GM12874 (cell line): ENCODE measurements at regions not wholly inside any gene's neighbourhood (a gene's known extent, or its start where the extent isn't known, plus 50 kb on each side); places are given as distances from the start of the nearest gene placed in this dataset.

Experiments
- TF ChIP-seq, protein P1 (sequence below): IDR thresholded peaks from 2 replicates; pipeline ENCODE4 v1.5.1; 2011; ENCODE audit warnings: low read depth, mild to moderate bottlenecking, control low read depth, low read length, moderate library complexity; ENCODE audit not compliant: insufficient read depth

DNA sequence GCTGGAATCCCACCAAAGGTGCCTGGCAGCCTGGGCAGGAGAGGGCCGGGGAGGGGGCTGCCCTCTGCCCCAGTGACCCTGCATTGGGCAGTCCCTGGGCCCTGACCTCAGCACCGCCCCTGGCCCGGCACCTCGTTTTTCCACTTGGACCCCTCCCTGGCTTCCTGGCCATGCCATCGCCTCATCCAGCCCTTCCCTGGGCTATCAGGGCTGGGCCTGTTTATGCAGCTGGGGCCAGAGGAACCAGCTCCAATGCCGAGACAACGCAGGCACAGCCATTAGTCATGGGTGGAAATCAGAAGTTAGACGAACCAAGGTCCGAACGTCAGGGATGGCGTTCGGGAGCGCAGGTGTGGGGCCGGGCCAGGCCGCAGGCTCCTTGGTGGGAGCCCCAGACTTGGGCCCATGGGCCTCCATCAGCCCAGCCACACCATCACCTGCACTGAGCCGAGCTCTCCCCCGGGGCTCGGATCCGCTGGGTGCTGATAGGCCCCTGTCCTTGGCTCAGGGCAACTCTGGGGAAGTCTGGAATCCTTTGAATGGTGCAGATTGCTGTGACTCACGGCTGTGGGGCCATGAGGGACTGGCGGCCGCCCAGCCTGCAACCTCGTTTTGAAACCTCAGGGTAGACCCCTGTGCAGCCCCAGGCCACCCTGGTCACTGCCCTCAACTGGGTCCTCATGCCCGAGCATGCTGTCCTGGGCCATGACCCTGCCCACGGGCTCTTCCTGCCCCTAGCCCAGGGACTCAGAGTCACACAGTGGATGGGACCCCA, 169.4 kb downstream of the KIF26A start:
- TF ChIP-seq, protein P1, sequence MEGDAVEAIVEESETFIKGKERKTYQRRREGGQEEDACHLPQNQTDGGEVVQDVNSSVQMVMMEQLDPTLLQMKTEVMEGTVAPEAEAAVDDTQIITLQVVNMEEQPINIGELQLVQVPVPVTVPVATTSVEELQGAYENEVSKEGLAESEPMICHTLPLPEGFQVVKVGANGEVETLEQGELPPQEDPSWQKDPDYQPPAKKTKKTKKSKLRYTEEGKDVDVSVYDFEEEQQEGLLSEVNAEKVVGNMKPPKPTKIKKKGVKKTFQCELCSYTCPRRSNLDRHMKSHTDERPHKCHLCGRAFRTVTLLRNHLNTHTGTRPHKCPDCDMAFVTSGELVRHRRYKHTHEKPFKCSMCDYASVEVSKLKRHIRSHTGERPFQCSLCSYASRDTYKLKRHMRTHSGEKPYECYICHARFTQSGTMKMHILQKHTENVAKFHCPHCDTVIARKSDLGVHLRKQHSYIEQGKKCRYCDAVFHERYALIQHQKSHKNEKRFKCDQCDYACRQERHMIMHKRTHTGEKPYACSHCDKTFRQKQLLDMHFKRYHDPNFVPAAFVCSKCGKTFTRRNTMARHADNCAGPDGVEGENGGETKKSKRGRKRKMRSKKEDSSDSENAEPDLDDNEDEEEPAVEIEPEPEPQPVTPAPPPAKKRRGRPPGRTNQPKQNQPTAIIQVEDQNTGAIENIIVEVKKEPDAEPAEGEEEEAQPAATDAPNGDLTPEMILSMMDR = no peak

DNA sequence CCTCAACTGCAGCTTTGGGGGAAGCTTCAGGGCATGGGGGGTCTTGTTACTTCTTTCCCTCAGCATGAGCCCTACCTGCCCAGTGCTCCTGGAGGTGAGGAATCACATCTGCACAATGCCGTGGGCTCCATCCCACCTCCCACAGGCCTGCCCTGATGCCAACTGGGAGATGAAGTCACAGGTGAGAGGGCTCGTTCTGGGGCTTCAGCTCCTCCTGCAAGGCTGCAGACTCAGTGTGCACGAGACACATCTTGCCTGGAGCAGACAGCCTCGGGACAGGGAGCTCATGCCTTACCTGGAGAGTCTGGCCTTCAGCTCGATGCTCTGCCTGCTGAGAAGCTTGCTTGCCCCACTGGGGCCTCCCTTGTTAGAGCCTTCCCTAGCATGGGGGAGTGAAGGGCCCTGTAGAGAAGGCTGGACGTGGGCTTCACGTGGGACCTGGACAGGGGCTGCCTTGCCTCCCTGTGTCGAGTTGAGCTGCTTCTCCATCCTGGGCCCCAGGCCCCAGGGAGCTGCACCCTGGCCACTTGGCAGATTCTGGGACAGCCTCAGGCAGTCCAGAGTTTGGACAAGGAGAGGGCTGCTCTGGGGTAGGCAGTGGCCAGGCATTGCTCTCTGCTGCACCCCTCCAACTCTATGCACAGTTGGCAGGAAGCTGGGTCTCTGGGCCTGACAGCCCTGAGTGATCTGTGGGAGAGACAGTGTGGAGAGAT, 171.4 kb downstream of the KIF26A start:
- TF ChIP-seq, protein P1 = no peak

DNA sequence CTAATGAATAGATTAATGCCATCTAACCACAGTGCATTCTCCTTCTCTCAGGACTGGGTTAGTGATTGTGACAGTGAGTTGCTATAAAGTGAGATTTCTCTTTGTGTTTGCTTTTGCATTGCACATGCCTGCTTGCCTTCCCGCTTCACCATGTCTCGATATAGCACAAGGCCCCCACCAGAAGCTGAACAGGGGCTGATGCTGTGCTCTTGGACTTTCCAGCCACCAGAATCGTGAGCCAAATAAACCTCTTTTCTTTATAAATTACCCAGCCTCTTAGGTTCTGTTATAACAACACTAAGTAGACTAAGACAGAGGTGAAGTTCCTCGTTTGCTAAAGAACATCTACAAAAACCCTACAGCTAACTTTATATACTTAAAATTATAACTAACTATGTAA, 173.0 kb downstream of the KIF26A start:
- TF ChIP-seq, protein P1 = no peak

DNA sequence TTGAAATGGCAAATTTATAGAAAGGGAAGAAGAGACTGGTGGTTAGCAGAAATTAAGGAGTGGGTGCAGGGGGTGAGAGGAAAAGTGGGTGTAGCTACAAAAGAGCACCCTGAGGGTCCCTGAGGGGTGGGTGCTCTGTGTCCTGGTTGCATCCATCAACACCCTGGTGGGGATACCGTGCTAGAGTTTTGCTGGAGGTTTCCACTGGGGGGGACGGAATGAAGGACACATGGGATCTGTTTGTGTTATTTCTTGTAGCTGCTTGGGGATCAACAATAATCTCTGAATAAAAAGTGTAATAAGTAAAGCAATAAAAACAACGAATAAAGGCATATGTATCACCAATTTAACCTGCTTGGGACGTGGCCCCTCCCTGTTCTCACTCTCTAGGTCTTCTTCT, 175.3 kb downstream of the KIF26A start:
- TF ChIP-seq, protein P1 = no peak

DNA sequence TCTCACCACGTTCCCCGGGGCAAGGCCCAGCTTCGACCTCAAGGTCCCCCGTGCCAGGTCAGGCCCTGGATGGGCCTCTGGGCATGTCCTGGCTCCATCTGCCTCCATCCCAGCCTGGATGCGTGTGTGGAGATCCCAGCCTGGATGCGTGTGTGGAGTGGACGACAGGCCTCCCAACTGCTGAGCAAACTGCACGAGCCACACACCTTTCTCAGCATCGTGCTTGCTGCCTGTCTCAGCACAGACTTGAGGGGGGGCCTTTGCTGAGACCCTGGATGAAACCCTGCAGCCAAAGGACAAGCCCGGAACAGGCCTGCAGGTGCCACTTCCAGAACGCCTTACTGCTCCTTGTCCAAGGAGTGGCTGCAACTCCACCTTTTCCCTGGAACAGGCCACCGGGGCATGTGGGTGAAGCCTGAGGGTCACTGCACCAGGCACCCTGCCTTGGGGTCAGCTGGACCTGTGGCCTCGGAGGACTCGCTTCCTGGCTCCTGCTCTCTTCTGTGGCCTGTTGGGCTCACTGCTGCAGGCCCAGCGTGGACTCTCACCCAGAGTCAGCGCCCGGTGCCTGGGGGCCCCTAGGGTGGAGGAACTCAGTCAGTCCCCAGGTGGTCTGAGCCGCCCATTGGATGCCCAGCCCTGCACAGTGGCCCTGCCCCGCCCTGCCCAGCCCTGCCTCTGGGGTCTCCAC, 176.0 kb downstream of the KIF26A start:
- TF ChIP-seq, protein P1 = no peak

DNA sequence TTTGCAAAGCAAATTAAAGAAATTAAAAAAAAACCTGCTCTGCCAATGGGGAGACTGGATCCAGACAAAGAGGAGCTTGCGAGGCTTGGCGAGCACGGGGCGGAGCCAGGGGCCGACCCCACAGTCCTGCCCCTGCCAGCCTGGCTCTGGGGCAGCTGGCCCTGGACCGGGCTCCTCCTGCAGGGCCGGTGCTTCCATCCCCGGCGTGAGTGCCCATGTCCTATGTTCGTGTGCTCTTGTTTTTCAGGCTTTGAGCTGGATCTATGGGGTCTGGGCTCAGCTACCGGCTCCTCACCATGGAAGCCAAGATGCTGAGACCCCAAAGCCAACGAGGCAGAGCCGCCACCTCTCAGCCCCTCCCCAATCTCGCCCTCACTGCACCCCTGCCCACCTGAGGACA, 176.8 kb downstream of the KIF26A start:
- TF ChIP-seq, protein P1 = no peak

DNA sequence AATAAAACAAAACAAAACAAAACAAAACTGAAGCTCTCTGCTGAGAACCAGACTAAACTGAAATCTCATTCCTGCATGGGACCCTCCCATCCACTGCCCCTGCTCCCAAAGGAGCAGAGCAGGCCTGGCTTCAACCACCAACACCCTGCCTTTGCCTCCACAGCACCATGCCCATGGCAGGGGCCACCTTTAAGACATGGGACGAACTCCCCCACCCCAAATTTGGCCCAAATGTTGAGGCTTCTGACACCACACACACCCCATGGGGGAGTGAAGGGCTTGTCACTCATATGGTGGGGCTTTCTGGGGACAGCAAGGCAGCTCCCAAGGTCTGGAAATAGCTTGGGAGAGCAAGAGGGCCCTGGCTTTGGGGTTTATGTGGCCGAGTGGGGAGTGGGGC, 177.2 kb downstream of the KIF26A start:
- TF ChIP-seq, protein P1 = no peak
